Endodermal cell (in vitro differentiated cells): ENCODE measurements at regions not wholly inside any gene's neighbourhood (a gene's known extent, or its start where the extent isn't known, plus 50 kb on each side); places are given as distances from the start of the nearest gene placed in this dataset.

Experiments
- DNase-seq: peaks from one replicate; pipeline ENCODE4 v3.0.0-alpha.2; 2017
- H3K27ac ChIP-seq: 2 replicates; pipeline ENCODE4 v1.5.1; 2013; ENCODE audit warnings: mild to moderate bottlenecking, low read depth, low read length, moderate library complexity
- H3K27me3 ChIP-seq: 2 replicates; pipeline ENCODE4 v1.6.1; 2013; ENCODE audit warnings: mild to moderate bottlenecking, low read length, moderate library complexity; ENCODE audit not compliant: insufficient read depth, control insufficient read depth, poor library complexity, severe bottlenecking
- H3K36me3 ChIP-seq: 2 replicates; pipeline ENCODE4 v1.7.0; 2013; ENCODE audit warnings: mild to moderate bottlenecking, low read length, moderate library complexity; ENCODE audit not compliant: control insufficient read depth, insufficient read depth
- H3K4me1 ChIP-seq: one replicate; pipeline ENCODE4 v1.7.0; 2013; ENCODE audit warnings: low read length; ENCODE audit not compliant: control insufficient read depth, insufficient read depth
- H3K4me3 ChIP-seq: 2 replicates; pipeline ENCODE4 v1.5.1; 2013; ENCODE audit warnings: mild to moderate bottlenecking, low read length, moderate library complexity
- H3K9ac ChIP-seq: 2 replicates; pipeline ENCODE4 v1.6.1; 2013; ENCODE audit warnings: mild to moderate bottlenecking, low read length, moderate library complexity; ENCODE audit not compliant: poor library complexity, severe bottlenecking; ENCODE audit errors: extremely low read depth
- H3K9me3 ChIP-seq: 2 replicates; pipeline ENCODE4 v1.6.1; 2013; ENCODE audit warnings: mild to moderate bottlenecking, low read length, moderate library complexity; ENCODE audit not compliant: control insufficient read depth
- H3K27ac Mint-ChIP-seq: 2 replicates; pipeline ENCODE4 v1.8.0; 2020; ENCODE audit warnings: mixed read lengths
- H3K27me3 Mint-ChIP-seq: 2 replicates; pipeline ENCODE4 v1.8.0; 2021; ENCODE audit warnings: mild to moderate bottlenecking, mixed read lengths; ENCODE audit not compliant: insufficient read depth
- H3K36me3 Mint-ChIP-seq: 2 replicates; pipeline ENCODE4 v1.8.0; 2020; ENCODE audit warnings: low read depth, mixed read lengths
- H3K4me1 Mint-ChIP-seq: 2 replicates; pipeline ENCODE4 v1.8.0; 2020; ENCODE audit warnings: mixed read lengths
- H3K4me3 Mint-ChIP-seq: 2 replicates; pipeline ENCODE4 v1.8.0; 2020; ENCODE audit warnings: mild to moderate bottlenecking, moderate library complexity, mixed read lengths
- H3K9me3 Mint-ChIP-seq: 2 replicates; pipeline ENCODE4 v1.8.0; 2020; ENCODE audit warnings: mild to moderate bottlenecking, mixed read lengths
- CTCF ChIP-seq: fragments of 200-600 bp; sonication (generic); conservative IDR thresholded peaks from 2 replicates; pipeline ENCODE4 v1.5.0; 2021; ENCODE audit warnings: antibody characterized with exemption, mild to moderate bottlenecking
- WGBS, 2 experiments: methylation state at CpG; one replicate each; pipeline versions ENCODE4 v1.1.5 to v1.1.7; 2013; ENCODE audit warnings: missing lambda C conversion rate in 2 of 2, mixed read lengths in 1 of 2; ENCODE audit not compliant: insufficient coverage in 1 of 2, insufficient read length in 1 of 2; 5-methylcytosine and 5-hydroxymethylcytosine counted together

GRCh38 chr6:28585335-28585734 lies 59.7 kb downstream of the GPX5 start:
- peak; percentile 43 for TF ChIP-seq CTCF
- Histone ChIP-seq H3K9me3 (no peaks in the 10 kb centered on the region), H3K27ac (no peak overlapping the region), H3K9ac (no peak overlapping the region), H3K4me1 (peaks cover 12% of the 10 kb centered on the region), H3K4me3 (peak overlapping the region; percentile 59), H3K27me3 (peaks cover 19% of the 10 kb centered on the region), H3K36me3 (no peaks in the 10 kb centered on the region)
- Mint-ChIP-seq H3K9me3 (no peaks in the 10 kb centered on the region), H3K4me3 (peak overlapping the region; percentile 84), H3K36me3 (peaks cover 3% of the 10 kb centered on the region), H3K27me3 (peaks cover 9% of the 10 kb centered on the region), H3K27ac (no peak overlapping the region), H3K4me1 (peaks cover 38% of the 10 kb centered on the region)
- DNase-seq, result no peak
- WGBS, 2 experiments, result 69% methylated on average over 1 of the region's 1 CpG; no CpG with 5 or more reads in 1 of the 2 experiments

GRCh38 chr6:28586324-28586723 lies 60.6 kb downstream of the GPX5 start:
- Mint-ChIP-seq H3K36me3 (peaks cover 3% of the 10 kb centered on the region), H3K9me3 (no peaks in the 10 kb centered on the region), H3K4me1 (peaks cover 38% of the 10 kb centered on the region), H3K4me3 (peak overlapping the region; percentile 84), H3K27ac (peak overlapping the region; percentile 95), H3K27me3 (peaks cover 15% of the 10 kb centered on the region)
- no peak for TF ChIP-seq CTCF
- Histone ChIP-seq H3K4me3 (peak overlapping the region; percentile 88), H3K27me3 (peaks cover 18% of the 10 kb centered on the region), H3K27ac (no peak overlapping the region), H3K9ac (peak overlapping the region; percentile 63), H3K36me3 (no peaks in the 10 kb centered on the region), H3K9me3 (no peaks in the 10 kb centered on the region), H3K4me1 (peaks cover 18% of the 10 kb centered on the region)
- peak; percentile 71 for DNase-seq
- WGBS, 2 experiments, result 41 to 59% methylated on average over 5 to 7 of the region's 7 CpGs

GRCh38 chr6:28586962-28587745 lies 61.5 kb downstream of the GPX5 start:
- H3K36me3 Mint-ChIP-seq, result peaks cover 3% of the 10 kb centered on the region
- TF ChIP-seq CTCF, result no peak
- H3K4me3 Mint-ChIP-seq, result peak overlapping the region; percentile 84
- H3K27me3 Mint-ChIP-seq, result peaks cover 22% of the 10 kb centered on the region
- H3K4me1 ChIP-seq, result peaks cover 22% of the 10 kb centered on the region
- H3K9me3 Mint-ChIP-seq, result no peaks in the 10 kb centered on the region
- H3K9me3 ChIP-seq, result no peaks in the 10 kb centered on the region
- no peak overlapping the region for H3K27ac ChIP-seq
- no peaks in the 10 kb centered on the region for H3K36me3 ChIP-seq
- H3K27me3 ChIP-seq, result peaks cover 13% of the 10 kb centered on the region
- peak overlapping the region; percentile 88 for H3K4me3 ChIP-seq
- peak overlapping the region; percentile 63 for H3K9ac ChIP-seq
- peak overlapping the region; percentile 95 for H3K27ac Mint-ChIP-seq
- peaks cover 38% of the 10 kb centered on the region for H3K4me1 Mint-ChIP-seq
- peak; percentile 94 for DNase-seq
- 0 to 2% methylated on average over 29 to 42 of the region's 42 CpGs for WGBS, 2 experiments
